ENCODE measurements at regions not wholly inside any gene's neighbourhood (a gene's known extent, or its start where the extent isn't known, plus 50 kb on each side); places are given as distances from the start of the nearest gene placed in this dataset.

- H2BK5ac ChIP-seq (ENCODE audit: low read depth, low read length), result no peak overlapping the region
- no peak overlapping the region for H2BK120ac ChIP-seq (replicated peaks; ENCODE audit: low read depth, low read length)
- H2AFZ ChIP-seq (ENCODE audit: low read length), result no peak overlapping the region
- no peak overlapping the region for H3K18ac ChIP-seq (ENCODE audit: extremely low read depth, low read length)
- H2BK15ac ChIP-seq (ENCODE audit: low read length), result no peak overlapping the region
- H3K4me2 ChIP-seq (ENCODE audit: insufficient read depth in 1 of 2, low read depth in 2 of 2, low read length in 2 of 2), result no peak overlapping the region
- H2AK5ac ChIP-seq (ENCODE audit: low read depth, low read length), result no peak overlapping the region
- H3K23ac ChIP-seq (ENCODE audit: insufficient read length), result no peak overlapping the region
- H3K4me1 ChIP-seq (replicated peaks in 1 of 4; ENCODE audit: control insufficient read depth in 3 of 4, insufficient read depth in 4 of 4, low read length in 3 of 4), result no peaks in the 10 kb centered on the region
- no peak for FAIRE-seq
- H3K4ac ChIP-seq (replicated peaks; ENCODE audit: insufficient read length, low read depth, low read length), result no peak overlapping the region
- 97% methylated on average over 2 of the region's 2 CpGs; no CpG with 5 or more reads in 1 of the 2 experiments for WGBS, 2 experiments (ENCODE audit: extremely low coverage in 1 of 2, insufficient coverage in 1 of 2, insufficient read length in 1 of 2, insufficient replicate concordance in 2 of 2, low coverage in 1 of 2, low lambda C conversion rate in 2 of 2, missing lambda C conversion rate in 1 of 2)
- no peaks in the 10 kb centered on the region for H3K36me3 ChIP-seq (ENCODE audit: control insufficient read depth in 2 of 4, insufficient read depth in 4 of 4, low read length in 3 of 4)
- no peak overlapping the region for H3K14ac ChIP-seq (ENCODE audit: insufficient read length)
- H4K5ac ChIP-seq (ENCODE audit: insufficient read length, low read depth, low read length), result no peak overlapping the region
- no peak overlapping the region for H2BK20ac ChIP-seq (ENCODE audit: low read length)
- no peak overlapping the region for H3K27ac ChIP-seq (ENCODE audit: low read depth, low read length)
- DNase-seq (ENCODE audit: low read depth in 1 of 2, low spot score in 2 of 2), result no peak
- no peak overlapping the region for H3K4me3 ChIP-seq (ENCODE audit: extremely low read depth in 1 of 4, insufficient read depth in 2 of 4, low read depth in 3 of 4, low read length in 4 of 4)
- H4K8ac ChIP-seq (ENCODE audit: extremely low read depth, insufficient read depth, low read length), result no peak overlapping the region
- H3K79me2 ChIP-seq (ENCODE audit: control insufficient read depth in 1 of 2, insufficient read depth in 2 of 2, low read length in 2 of 2), result no peaks in the 10 kb centered on the region
- no peak overlapping the region for H3K56ac ChIP-seq (replicated peaks; ENCODE audit: insufficient read length, low read depth, low read length)
- H3K79me1 ChIP-seq (ENCODE audit: low read depth, low read length), result no peaks in the 10 kb centered on the region
- ChIA-PET CTCF (ENCODE audit: partially characterized antibody) (interaction anchor here (1.6 kb wide), 1 partner anchor 12 kb away, joined by 3 read pairs; no protein-coding TSS in a partner anchor), POLR2A (ENCODE audit: partially characterized antibody) (no interaction called here)
- TF ChIP-seq POLR2AphosphoS5 (IDR thresholded peaks at IDR 0.05; ENCODE audit: low read depth, low read length) (no peak), ZNF274 (IDR thresholded peaks at IDR 0.05; ENCODE audit: borderline replicate concordance, extremely low read depth, low read length) (no peak), RNF2 (IDR thresholded peaks at IDR 0.05; ENCODE audit: borderline replicate concordance, low read depth, low read length, missing control alignments, poor library complexity, severe bottlenecking) (no peak), EP300 (IDR thresholded peaks at IDR 0.05; ENCODE audit: borderline replicate concordance in 1 of 2, low read depth in 2 of 2, low read length in 2 of 2) (no peak), JUND (IDR thresholded peaks at IDR 0.05; ENCODE audit: low read length) (no peak), USF2 (IDR thresholded peaks at IDR 0.05; ENCODE audit: low read length) (no peak), CBX5 (IDR thresholded peaks at IDR 0.05; ENCODE audit: low read depth, low read length) (no peak), SIN3A (conservative IDR thresholded peaks at IDR 0.05 in 1 of 2, IDR thresholded peaks at IDR 0.05 in 1 of 2; ENCODE audit: low read depth in 1 of 2, low read length in 2 of 2) (no peak)
- H3K27me3 ChIP-seq (replicated peaks in 1 of 4; ENCODE audit: control insufficient read depth in 3 of 4, extremely low read depth in 1 of 4, insufficient read depth in 3 of 4, low read length in 3 of 4), result no peaks in the 10 kb centered on the region
- H3K23me2 ChIP-seq (ENCODE audit: low read depth, low read length), result no peaks in the 10 kb centered on the region
- H4K91ac ChIP-seq (replicated peaks; ENCODE audit: insufficient read length, low read length), result no peak overlapping the region
- H3K9ac ChIP-seq (replicated peaks in 1 of 4; ENCODE audit: extremely low read depth in 1 of 4, low read depth in 3 of 4, low read length in 3 of 4), result no peak overlapping the region
- H4K20me1 ChIP-seq (replicated peaks in 1 of 2; ENCODE audit: control insufficient read depth in 1 of 2, insufficient read depth in 2 of 2, low read length in 2 of 2), result no peaks in the 10 kb centered on the region
- no peaks in the 10 kb centered on the region; a peak in 1 of 4 replicates for H3K9me3 ChIP-seq (ENCODE audit: insufficient read depth in 2 of 2, low read depth in 1 of 2, low read length in 1 of 2)
- no peak overlapping the region for H2BK12ac ChIP-seq (ENCODE audit: low read depth, low read length)
Observed at GRCh38 chr10:23585666-23586065, 146.8 kb downstream of the OTUD1 start.
